Stimulated activated CD8-positive, alpha-beta memory T cell treated with anti-CD3 and anti-CD28 coated beads, Interleukin-12 subunit alpha, Interleukin-12 subunit beta, amount 100 ng/mL, for 4 hours (primary cell): ENCODE measurements at regions not wholly inside any gene's neighbourhood (a gene's known extent, or its start where the extent isn't known, plus 50 kb on each side); places are given as distances from the start of the nearest gene placed in this dataset.
"Not testable (repeated sequence)": the region's sequence is repeated elsewhere in the genome, so short reads cannot be mapped to it uniquely, and the experiment has no call there.

Experiments
- DNase-seq: peaks from one replicate; pipeline ENCODE4 v3.0.0-alpha.2; 2020; ENCODE audit warnings: low read depth

DNA sequence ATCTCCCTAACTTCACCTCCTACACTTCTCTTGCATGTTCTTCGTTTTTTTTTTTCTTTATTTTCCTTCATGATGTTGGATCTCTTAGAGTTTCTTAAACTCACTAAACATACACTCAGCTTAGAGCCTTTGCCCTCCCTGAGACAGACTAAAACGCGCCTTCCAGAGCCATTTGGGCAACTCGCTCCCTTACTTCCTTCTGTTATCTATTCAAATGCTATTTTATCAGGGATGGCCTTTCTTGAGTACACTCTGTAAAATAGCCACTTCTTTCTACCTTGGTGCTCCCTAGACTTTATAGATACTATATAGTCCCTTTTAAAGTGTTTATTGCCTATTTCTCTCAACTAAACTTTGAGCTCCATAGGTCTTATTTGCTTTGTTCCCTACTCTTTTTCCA, 598.2 kb upstream of the NECTIN3 start:
- DNase-seq, result no peak

DNA sequence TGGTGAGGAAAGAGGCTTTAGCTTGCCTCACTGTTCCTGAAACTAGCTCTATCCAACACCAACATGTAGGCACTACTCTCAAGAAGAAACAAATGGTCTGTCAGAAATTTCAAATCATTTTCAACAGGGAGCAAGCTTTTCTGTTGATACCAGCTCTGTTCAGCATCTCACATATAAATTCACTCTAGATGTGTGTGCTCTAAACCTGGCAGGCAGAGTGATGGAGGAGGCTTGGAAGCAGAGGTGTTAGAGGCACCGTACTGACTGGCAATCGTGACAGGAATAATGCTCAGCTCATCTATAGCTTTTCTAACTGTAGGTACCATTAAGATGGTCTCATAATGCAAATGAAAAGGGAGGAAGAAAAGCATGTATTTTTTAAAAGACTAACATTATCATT, 597.2 kb upstream of the NECTIN3 start:
- no peak for DNase-seq

DNA sequence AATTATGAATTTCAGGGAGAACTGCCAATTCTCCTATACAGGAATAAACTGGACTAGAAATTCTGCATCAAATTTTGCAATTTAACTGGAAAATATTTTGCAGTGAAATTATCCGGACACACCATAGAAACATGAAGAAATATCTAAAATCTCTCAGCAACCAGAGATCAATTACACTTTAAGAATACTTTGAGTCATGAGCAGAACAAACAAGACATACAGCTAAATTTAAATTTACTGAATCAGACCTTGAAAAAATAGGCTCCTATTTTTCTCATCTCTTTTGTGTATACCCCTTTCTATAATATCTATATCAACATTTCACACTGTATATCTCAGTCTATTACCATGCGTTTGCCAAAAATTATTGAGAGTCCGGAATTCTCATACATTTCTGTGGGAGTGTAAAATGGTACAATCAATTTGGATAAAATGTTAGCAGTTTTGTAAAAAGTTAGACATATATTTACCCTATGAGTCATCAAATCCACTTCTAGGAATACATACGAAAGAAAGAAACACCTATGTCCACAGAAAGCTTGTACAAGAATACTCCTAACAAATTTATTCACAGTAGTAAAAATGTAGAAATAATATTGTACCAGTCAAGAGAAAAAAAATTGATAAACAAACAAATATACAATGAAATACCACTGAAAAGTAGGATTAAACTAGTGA, 593.1 kb upstream of the NECTIN3 start:
- DNase-seq, result no peak

DNA sequence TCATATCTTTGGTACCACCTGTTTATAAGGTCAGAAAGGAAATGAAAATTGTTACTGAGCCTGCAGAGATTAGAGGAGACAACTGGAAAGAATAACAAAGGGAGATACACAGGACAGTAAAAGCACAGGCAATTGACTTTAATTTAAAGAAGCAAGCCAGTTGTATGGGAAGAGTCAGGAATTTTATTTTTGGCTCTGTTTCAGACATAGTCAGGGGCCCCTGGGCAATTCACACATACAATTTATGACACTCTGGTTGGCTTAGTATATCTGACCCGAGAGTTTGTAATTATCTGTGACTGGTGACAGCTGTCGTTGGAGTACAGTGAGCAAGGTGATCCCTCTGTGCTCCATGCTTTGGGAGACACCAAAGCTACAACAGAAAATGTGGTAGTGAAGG, 591.9 kb upstream of the NECTIN3 start:
- no peak for DNase-seq

DNA sequence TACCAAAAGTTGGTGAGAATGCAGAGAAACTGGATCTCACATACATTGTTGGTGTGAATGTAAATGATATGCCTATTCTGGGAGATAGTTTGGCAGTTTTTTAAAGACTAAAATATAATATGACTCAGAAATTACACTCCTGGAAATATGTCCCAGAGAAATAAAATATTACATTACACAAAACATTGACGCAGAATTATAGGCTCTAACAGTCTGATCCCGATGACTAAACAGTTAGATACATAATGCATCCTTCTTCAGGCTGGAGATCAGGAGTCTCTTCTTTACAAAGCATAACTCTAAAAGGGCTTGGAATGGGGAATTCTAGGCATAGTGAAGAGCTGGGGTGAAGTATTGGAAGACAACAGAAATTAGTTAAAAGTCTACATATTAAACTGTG, 586.2 kb upstream of the NECTIN3 start:
- no peak for DNase-seq

DNA sequence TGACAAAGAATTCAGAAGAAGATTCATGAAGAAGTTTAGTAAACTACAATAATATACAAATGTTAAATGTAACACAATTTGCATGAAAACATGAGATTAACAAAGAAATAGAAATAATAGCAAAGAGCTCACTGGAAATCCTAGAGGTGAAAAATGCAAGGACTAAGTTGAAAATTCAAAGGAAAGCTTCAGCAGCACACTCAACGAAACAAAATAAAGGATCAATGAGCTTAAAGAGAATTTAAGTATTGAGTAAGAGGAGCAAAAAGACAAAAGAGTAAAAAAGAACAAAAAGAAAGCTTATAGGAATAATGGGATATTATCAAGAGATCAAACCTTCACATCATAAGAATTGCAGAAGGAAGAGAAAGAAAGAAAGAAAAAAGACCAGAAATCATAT, 583.8 kb upstream of the NECTIN3 start:
- no peak for DNase-seq

DNA sequence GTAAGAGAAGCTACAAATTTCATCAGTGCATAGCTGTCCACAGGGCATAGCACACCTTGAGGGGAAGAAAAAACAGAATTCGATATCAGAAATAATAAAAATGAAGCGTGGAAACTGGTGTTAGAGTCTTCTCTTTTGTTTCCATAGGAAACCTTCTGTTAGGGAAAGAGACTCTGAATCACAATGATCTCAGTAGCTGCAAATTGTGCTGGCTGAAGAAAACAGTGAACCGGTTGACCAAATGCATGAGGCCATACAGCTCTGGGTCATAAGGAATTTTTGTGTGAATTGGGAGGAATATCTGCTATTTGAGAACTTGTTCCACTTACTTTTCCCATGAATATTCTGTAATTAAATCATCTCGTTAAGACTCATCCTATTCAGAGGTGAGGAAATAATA, 580.2 kb upstream of the NECTIN3 start:
- no peak for DNase-seq

DNA sequence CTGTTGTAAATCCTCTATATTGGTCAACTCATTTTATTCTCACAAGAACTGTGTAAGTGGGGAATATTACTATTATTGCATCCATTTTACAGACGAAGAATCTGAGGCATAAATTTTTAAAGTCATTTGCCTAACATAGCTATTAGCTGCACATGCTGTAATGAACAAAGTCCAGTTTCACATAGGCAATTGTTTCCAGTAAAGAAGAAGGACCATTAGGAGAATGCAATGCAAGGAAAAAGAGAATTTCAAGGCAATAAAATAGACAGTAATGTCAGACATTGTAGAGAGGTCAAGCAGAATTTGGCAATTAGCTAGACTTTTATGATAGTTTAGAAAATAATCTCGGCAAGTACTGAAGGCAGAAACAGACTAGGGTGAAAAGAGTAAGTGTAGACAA, 578.7 kb upstream of the NECTIN3 start:
- no peak for DNase-seq

DNA sequence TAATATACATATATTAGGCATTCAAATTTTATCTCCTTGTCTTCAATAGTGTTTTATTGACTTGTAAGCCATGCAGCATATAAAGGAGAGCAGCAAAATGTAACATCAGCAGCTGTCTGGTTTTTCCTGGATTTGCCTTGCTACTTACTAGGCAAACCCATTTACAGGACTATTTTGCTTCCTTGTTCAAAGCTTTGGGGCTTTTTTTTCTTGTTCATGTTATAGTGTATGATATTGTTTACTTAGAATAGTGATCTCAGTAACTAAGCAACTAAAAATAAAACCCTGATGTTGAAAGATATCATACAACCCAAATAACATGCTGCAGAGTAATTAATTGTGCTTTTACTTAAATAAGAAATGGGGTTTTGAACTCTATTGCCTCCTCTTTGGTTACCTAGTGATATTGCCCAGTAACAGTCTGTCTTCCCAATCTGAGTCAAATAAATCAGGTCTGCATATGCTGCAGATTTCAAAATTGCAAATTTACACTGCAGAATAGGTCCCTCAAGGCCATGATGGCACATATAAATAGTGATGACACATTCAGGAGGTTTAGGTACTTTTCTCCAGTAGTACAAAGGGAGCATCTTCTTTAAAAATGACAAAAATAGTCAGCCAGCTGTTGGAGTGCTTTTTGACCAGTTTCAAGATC, 578.1 kb upstream of the NECTIN3 start:
- DNase-seq, result no peak

DNA sequence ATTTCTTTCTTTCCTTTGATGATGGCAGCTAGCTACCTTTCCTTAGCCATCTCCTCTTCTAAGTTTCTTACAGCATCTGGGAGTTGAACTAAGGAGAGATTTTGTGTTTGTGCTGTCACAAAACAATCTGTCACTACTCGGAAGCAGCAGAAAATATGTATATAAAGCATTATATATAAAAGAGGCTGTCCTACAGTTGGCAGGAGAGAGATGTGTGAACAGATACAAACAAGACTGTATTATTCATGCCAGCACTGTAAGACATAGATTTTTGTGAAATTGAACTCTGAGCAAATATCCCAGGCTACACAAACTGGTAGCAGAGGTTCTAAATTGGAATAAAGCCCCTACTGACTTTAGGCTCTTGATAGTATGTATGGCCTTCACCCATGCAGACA, 577.5 kb upstream of the NECTIN3 start:
- DNase-seq, result no peak

DNA sequence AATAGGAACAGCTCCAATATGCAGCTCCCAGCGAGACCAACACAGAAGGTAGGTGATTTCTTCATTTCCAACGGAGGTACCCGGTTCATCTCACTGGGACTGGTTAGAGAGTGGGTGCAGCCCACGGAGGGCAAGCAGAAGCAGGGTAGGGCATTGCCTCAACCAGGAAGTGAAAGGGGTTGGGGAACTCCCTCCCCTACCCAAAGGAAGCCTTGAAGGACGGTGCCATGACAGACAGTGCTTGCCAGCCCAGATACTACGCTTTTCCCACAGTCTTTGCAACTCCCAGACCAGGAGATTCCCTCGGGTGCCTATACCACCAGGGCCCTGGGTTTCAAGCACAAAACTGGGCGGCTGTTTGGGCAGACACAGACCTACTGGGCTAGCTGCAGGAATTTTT, 576.9 kb upstream of the NECTIN3 start:
- no peak for DNase-seq

DNA sequence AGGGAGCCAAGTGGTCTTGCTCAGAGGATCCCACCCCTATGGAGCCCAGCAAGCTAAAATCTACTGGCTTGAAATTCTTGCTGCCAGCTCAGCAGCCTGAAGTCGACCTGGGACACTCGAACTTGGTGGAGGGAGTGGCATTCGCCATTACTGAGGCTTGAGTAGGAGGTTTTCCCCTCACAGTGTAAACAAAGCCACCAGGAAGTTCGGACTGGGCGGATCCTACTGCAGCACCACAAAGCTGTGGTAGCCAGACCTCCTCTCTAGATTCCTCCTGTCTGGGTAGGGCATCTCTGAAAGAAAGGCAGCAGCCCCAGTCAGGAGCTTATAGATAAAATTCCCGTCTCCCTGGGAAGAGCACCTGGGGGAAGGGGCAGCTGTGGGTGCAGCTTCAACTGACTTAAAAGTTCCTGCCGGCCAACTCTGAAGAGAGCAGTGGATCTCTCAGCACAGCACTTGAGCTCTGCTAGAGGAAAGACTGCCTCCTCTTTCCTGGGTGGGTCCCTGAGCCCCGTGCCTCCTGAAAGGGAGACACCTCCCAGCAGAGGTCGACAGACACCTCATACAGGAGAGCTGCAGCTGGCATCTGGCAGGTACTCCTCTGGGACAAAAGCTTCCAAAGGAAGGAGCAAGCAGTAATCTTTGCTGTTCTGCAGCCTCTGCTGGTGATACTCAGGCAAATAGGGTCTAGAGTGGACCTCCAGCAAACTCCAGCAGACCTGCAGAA, 576.3 kb upstream of the NECTIN3 start:
- no peak for DNase-seq

DNA sequence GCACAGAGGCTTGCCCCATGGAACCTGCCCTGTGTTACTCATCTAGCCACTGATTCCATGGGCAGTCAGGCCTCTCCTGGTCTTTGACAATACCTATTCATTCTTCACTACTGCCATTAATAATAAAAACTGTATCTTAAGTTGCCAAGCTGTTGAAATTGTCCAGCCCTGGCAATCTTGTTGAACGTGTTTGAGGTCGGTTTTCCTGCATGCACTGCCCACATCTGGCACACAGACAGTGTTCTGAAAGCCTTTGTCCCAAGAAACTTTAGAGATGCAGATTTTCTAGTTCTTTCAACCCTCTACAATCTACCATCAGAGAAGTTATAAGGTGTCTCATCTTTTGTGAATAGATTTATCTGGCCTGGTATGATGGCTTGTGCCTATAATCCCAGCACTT, 567.2 kb upstream of the NECTIN3 start:
- no peak for DNase-seq

DNA sequence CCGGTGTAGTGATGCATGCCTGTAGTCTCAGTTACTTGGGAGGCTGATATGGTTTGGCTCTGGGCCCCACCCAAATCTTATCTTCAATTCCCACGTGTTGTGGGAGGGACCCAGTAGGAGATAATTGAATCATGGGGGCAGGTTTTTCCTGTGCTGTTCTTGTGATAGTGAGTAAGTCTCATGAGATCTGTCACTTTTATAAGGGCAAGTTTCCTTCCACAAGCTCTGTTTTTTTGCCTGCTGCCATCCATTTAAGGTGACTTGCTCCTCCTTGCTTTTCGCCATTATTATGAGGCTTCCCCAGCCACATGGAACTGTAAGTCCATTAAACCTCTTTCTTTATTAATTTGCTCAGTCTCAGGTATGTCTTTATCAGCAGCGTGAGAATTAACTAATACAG, 566.7 kb upstream of the NECTIN3 start:
- DNase-seq, result no peak

DNA sequence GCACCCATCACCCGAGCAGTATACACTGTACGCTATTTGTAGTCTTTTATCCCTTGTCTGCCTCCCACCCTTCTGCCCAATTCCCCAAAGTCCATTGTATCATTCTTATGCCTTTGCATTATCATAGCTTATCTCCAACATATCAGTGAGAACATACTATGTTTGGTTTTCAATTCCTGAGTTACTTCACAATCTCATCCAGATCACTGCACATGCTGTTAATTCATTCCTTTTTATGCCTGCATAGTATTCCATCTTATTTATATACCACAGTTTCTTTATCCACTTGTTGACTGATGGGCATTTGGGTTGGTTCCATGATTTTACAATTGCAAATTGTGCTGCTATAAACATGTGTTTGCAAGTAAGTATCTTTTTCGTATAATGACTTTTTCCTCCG, 564.7 kb upstream of the NECTIN3 start:
- no peak for DNase-seq

DNA sequence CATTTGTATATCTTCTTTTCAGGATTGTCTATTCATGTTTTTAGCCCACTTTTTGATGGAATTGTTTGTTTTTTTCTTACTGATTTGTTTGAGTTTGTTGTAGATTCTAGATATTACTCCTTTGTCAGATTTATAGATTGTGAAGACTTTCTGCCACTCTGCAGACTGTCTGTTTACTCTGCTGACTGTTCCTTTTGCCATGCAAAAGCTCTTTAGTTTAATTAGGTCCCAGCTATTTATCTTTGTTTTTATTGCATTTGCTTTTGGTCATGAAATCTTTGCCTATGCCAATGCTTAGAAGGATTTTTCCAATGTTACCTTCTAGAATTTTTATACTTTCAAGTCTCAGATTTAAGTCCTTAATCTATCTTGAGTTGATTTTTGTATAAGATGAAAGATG, 564.0 kb upstream of the NECTIN3 start:
- DNase-seq, result not testable (repeated sequence)

DNA sequence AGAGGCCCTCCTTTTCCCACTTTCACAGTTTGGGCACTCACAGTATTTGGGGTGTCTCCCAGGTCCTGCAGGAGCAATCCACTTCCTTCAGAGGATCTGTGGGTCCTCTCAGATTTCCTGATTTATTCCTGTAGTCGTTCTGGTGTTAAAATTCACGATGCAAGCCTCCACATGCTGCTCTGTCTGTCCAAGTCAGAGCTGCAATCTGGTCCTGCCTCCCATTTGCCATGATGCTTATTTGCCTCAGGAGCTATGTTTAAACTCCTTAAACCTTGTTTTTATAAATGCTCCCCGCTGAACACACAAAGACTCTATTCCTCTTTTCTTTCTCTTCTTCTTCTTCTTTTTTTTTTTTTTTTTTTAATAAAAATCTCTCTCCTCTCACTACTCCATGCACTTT, 558.7 kb upstream of the NECTIN3 start:
- DNase-seq, result no peak

DNA sequence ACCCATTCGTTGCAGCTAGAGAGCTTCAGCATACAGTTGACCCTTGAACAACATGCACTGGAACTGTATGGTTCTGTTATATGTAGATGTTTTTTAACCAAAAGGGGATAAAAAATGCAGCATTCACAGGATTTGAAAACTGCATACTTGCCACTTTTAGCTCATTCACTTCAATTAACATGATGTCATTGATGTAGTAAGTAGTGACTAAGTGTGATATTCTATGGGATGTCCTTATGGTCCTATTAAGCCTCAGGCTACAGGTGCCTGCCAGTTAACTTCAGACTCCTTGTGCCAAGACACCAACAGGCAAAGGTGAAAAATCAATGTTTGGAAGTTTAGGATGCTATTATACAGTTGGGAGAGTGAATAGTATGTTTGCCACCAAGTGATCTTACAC, 553.6 kb upstream of the NECTIN3 start:
- no peak for DNase-seq

DNA sequence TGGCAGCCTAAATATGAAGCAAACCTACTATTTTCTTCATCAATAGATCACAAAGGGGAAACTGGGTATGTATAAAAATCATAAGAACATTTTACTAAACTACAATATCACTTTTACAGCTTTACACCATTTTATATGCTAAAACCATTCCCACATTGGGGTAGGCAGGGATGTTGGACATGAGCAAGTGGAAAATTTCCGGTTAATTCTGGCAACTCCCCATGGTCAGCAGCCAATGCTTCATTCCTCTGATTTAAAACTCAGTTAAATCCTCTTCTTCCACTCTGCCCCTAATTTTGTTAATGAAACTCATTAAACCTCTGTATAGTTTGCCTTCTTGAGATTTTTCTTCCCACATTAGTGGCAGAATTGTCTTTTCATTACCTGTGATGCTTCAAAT, 552.5 kb upstream of the NECTIN3 start:
- DNase-seq, result no peak

DNA sequence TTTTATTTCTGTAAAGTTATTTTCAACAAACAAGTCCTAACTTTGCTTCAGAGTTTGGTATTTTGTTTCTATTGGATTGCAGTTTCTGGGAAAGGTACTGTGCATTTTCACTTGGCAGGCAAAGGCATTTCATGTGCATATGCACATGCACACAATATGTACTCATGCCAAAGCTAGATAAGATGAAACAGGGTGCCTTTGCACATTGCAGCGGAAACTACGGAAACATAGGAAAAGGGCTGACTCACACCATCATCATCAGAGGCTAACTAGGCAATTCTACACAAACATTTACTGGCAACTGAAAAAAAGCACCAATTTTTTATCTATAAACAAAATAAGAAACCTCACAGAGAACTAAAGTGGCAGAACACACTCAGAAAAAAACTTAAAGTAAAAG, 550.6 kb upstream of the NECTIN3 start:
- no peak for DNase-seq

DNA sequence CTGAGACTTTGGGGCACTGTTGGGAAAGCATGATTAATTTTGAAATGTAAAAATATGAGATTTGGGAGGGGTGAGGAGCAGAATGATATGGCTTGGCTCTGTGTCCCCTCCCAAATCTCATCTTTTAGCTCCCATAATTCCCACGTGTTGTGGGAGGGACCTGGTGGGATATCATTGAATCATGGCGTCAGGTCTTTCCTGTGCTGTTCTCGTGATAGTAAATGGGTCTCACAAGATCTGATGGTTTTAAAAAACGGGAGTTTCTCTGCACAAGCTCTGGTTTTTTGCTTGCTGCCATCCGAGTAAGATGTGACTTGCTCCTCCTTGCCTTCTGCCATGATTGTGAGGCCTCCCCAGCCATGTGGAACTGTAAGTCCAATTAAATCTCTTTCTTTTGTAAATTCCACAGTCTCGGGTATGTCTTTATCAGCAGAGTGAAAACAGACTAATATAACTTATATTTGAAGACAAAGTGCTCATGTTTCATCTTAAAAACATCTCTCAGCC, 546.0 kb upstream of the NECTIN3 start:
- not testable (repeated sequence) for DNase-seq

DNA sequence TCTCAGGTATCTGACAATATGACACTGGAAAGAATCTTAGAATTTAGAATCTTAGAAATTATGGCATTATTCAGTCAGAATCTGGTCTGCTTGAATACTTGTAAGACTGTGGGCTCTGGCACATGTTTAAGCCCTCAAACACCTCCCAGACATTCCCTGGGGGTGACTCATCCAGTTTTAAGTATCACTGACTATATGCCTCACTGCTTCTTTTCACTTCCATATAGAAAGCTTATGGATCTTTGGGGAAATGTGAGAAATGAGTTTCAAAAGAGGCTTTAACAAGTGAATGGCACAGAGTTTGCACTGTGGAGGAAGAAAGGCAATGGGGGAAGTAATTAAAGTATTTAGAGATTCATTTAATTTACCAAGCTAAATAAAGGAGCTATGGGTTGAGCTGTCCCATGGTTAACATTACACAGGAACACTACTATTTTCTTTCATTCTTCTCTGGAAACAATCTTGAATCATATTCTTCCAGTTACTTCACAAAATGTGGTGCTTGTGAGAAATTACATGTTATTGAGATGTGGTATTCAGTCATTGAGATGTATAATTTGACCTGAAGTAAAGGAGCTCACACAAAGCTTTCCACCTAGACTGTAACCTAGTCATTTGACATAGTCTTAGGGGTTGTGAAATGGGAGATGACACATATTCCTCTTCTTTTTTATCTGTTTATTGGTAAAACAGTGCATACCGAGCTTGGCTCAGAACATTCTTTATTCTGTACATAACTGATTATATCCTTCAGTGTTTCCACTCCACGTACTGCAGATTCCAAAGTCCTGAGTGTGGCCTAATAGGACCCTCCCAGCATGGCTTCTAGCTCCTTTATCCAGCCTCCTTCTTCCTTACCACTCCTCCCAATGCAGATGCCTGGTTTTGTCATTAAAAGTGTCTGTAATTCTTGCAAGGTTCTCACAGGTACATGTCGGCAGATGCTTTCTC, 544.6 kb upstream of the NECTIN3 start:
- DNase-seq, result no peak
